ENCODE measurements at regions not wholly inside any gene's neighbourhood (a gene's known extent, or its start where the extent isn't known, plus 50 kb on each side); places are given as distances from the start of the nearest gene placed in this dataset.

DNA sequence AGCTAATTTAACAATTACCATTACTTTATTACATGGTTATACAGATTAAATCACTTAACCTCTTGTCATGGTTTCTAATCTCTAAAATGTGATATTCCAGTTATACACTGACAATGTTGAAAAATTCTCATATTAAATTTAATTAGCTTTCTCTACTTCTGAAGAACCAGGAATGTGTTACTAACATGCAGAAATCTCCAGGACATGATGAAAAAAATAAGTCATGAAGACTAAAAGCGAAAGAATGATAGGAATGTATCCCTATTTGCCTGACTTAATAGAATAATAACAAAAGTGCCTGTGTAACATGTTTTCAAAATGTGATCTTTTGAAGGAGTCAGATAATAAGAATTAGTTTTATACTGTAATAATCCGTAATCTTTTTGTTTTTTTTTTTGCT lies 2823.7 kb upstream of the PCDH20 start:
- peaks cover 5 to 13% of the 10 kb centered on the region in 2 donors for H3K9me3 Mint-ChIP-seq
- no peak overlapping the region for H3K27ac Mint-ChIP-seq
- H3K36me3 Mint-ChIP-seq (ENCODE audit: insufficient read depth): no peaks in the 10 kb centered on the region
- H3K4me1 Mint-ChIP-seq (ENCODE audit: low read depth in 2 of 2): no peaks in the 10 kb centered on the region
- DNase-seq (no peak), ATAC-seq (replicated peaks) (no peak)
- H3K27me3 Mint-ChIP-seq: no peaks in the 10 kb centered on the region
- no peak overlapping the region for H3K4me3 Mint-ChIP-seq

DNA sequence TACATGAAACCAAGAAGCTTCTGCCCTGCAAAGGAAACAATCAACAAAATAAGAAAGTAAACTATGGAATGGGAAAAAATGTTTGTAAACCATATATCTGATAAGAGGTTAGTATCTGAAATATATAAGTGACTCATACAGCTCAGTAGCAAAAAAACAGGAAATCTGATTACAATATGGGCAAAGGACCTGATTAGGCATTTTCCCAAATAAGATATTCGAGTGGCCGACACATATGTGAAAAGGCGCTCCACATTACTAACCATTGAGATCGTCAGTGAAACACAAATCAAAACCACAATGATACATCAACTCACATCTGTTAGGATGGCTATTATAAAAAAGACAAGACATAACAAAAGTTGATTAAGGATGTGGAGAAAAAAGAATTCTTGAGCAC lies 2818.6 kb upstream of the PCDH20 start:
- Mint-ChIP-seq H3K4me1 (ENCODE audit: low read depth in 2 of 2) (no peaks in the 10 kb centered on the region), H3K27me3 (no peaks in the 10 kb centered on the region), H3K36me3 (ENCODE audit: insufficient read depth) (no peaks in the 10 kb centered on the region), H3K4me3 (no peak overlapping the region), H3K27ac (no peak overlapping the region), H3K9me3 (no peaks in the 10 kb centered on the region)
- no peak for ATAC-seq (replicated peaks)
- DNase-seq: no peak

DNA sequence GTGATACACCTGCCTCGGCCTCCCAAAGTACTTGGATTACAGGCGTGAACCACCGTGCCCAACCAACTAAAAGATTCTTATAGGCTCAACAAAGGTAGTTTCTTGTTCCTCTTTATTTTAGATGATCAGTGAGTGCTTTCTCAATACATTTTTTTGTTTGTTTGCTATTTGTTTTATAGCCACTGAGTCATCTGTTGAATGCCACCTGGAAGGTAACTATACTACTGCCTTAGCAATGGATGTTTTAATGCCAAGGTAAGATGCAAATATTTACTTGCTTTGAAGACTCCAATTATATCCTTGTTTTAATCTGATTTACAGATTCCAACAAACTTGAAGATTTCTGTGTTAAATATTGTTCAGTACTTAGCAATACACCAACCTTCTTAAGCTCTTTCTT lies 2807.4 kb upstream of the PCDH20 start:
- Mint-ChIP-seq H3K9me3 (peaks cover 6 to 9% of the 10 kb centered on the region in 2 donors), H3K36me3 (ENCODE audit: insufficient read depth) (no peaks in the 10 kb centered on the region), H3K27me3 (no peaks in the 10 kb centered on the region), H3K4me1 (ENCODE audit: low read depth in 2 of 2) (no peaks in the 10 kb centered on the region), H3K4me3 (no peak overlapping the region), H3K27ac (no peak overlapping the region)
- no peak for DNase-seq
- no peak for ATAC-seq (replicated peaks)

DNA sequence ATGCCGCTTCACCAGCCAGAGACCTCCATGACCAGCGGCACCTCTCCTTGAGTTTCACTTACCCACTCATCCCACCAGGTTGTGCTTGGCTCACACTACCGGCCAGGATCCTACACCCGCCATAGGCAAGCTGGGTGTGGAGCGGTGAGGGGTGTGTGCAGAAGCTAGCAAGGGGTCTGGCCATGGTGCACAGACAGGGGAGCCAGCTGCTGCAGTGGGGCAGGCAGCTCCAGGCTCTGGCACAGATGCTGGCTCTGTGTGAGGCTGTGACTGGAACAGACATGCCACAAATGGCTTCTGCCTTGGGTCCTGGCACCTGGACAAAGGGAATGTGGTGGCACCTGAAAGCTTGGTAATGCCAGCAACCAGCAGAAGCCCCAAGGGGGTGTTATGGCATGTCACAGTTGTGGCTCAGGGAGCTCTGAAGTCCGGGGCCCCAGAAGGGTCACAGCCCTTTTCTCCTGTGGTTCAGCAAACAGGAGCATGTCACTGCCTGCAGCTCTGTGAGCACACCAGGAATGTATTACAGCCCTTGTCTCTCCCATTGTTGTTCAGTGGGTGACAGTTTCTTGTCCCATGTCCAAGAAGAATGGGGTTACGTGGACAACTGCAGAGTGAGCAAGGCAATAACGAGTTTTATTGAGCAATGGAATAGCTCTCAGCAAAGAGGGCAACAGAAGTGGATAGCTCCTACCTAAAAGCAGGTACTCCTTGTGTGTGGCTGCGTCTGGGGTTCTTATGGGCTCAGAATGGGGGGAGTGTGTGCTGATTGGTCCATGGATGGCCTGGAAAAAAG lies 2791.0 kb upstream of the PCDH20 start:
- ATAC-seq (replicated peaks): no peak
- H3K27ac Mint-ChIP-seq: no peak overlapping the region
- H3K4me1 Mint-ChIP-seq (ENCODE audit: low read depth in 2 of 2): no peaks in the 10 kb centered on the region
- no peak for DNase-seq
- H3K36me3 Mint-ChIP-seq (ENCODE audit: insufficient read depth): no peaks in the 10 kb centered on the region
- H3K9me3 Mint-ChIP-seq: peaks cover 15 to 17% of the 10 kb centered on the region in 2 donors
- no peaks in the 10 kb centered on the region for H3K27me3 Mint-ChIP-seq
- H3K4me3 Mint-ChIP-seq: no peak overlapping the region

DNA sequence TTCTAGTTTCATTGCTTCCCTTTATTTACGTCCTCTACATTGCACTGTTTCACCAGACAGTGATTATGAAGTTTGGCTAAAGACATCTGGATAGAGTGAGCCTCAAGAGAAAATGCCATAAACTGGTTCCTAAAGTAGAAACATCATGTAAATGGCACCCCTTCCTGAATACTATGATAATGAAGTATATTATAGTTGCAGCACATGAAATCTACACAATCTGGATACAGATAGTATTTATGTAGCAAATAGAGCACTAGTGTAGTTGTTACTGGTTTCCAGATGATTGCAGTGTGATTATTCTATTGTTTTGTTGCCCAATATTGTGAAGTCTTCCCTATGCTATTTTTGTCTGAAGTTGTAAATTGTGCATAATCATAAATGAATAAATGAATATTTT lies 2786.9 kb upstream of the PCDH20 start:
- Mint-ChIP-seq H3K27me3 (no peaks in the 10 kb centered on the region), H3K27ac (no peak overlapping the region), H3K9me3 (peaks cover 7% of the 10 kb centered on the region in 2 donors), H3K36me3 (ENCODE audit: insufficient read depth) (no peaks in the 10 kb centered on the region), H3K4me3 (no peak overlapping the region), H3K4me1 (ENCODE audit: low read depth in 2 of 2) (no peaks in the 10 kb centered on the region)
- DNase-seq: no peak
- ATAC-seq (replicated peaks): no peak

DNA sequence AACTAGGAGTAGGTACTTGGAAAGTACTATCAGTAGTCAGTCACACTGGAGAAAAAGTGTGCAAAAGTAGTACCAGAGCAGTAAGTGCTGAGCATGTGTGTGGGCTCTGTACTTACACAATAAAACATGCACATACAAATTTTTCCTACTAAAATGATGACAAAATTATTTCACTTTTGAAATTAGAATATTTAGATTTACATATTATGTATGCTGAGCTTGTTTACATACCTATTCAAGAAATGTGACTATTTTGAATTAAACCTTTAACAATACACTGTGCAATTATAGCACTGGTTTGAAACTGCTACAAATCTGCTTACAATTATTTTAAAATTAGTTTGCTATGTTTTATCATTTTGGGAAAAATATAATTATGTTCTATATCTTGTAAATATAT lies 2781.6 kb upstream of the PCDH20 start:
- Mint-ChIP-seq H3K27ac (no peak overlapping the region), H3K9me3 (peaks cover 0 to 2% of the 10 kb centered on the region in 2 donors), H3K4me3 (no peak overlapping the region), H3K36me3 (ENCODE audit: insufficient read depth) (no peaks in the 10 kb centered on the region), H3K27me3 (no peaks in the 10 kb centered on the region), H3K4me1 (ENCODE audit: low read depth in 2 of 2) (no peaks in the 10 kb centered on the region)
- no peak for ATAC-seq (replicated peaks)
- DNase-seq: no peak

DNA sequence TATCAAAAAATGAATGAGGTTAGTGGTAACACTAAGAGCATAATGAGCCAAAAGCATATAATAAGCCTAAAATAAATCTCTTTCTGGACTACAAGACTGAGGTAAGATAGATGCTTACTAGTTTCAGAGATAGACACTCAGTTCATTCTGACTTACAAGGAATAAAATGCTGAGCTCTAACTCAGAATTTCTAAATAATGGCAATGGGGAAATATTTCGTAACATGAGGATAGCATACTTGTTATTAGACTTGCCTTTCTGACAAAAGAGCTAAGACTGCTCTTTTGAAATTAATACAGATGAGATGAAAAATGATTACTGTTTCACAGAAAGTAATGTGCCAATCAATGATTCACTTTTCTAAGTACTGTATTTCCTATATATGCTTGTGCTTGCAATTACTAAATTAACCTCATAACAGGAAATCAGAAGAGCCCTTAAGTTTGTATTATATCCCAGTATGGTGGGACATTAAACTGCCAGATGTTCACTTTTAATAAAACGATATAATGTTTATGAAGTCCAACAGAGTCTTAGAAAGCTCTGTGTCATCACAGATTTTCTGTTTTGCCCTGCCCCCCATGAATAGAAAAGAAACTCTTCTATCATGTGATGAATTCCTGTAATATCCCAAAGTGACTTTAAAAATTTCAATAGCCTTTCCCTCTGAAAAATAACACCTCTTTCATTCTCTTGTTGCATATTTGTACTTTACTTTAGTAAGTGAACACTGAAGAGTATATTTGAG lies 2771.0 kb upstream of the PCDH20 start:
- Mint-ChIP-seq H3K27ac (no peak overlapping the region), H3K27me3 (no peaks in the 10 kb centered on the region), H3K4me1 (ENCODE audit: low read depth in 2 of 2) (no peaks in the 10 kb centered on the region), H3K9me3 (peaks cover 8 to 19% of the 10 kb centered on the region in 2 donors), H3K36me3 (ENCODE audit: insufficient read depth) (no peaks in the 10 kb centered on the region), H3K4me3 (no peak overlapping the region)
- no peak for DNase-seq
- no peak for ATAC-seq (replicated peaks)

DNA sequence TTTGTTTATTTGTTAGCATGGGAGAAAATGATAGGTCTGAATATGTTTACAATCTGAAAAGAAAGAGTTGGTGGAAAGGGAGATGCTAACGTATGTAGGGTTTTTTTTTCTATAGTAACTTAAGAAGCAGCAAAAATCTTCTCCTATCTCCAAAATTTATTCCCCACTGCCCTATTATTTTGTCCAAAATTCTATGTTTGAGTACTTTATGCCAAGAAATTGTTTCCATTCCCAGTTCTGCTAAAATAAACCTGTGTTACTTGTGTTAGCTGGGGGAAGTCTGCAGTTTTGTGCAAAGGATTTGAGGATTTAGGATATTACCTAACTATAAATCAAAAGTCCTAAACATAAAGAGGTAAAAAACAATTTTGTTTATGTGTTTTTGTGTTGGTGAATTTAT lies 2770.4 kb upstream of the PCDH20 start:
- Mint-ChIP-seq H3K27ac (no peak overlapping the region), H3K4me1 (ENCODE audit: low read depth in 2 of 2) (no peaks in the 10 kb centered on the region), H3K4me3 (no peak overlapping the region), H3K9me3 (peaks cover 8 to 19% of the 10 kb centered on the region in 2 donors), H3K27me3 (no peaks in the 10 kb centered on the region), H3K36me3 (ENCODE audit: insufficient read depth) (no peaks in the 10 kb centered on the region)
- ATAC-seq (replicated peaks) (no peak), DNase-seq (no peak)

DNA sequence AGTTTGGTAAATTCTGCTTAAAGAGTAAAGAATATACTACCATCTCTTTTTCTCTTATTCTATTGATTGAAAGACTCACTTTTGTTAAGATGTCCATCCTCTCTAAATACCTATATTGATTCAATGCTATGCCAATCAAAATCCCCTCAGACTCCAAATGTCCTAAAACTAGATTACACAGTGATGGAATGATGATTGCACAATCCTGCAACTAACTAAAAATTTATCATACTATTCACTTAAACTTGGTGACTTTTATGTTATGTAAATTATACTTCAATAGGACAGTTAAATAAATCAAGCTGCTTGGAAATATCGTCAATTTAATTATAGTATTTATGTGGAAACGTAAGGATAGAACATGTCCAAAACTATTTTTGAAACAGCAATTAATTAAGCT lies 2765.1 kb upstream of the PCDH20 start:
- no peak overlapping the region for H3K4me3 Mint-ChIP-seq
- peaks cover 4 to 10% of the 10 kb centered on the region in 2 donors for H3K9me3 Mint-ChIP-seq
- ATAC-seq (replicated peaks) (no peak), DNase-seq (no peak)
- H3K27me3 Mint-ChIP-seq: no peaks in the 10 kb centered on the region
- no peak overlapping the region for H3K27ac Mint-ChIP-seq
- no peaks in the 10 kb centered on the region for H3K36me3 Mint-ChIP-seq (ENCODE audit: insufficient read depth)
- no peaks in the 10 kb centered on the region for H3K4me1 Mint-ChIP-seq (ENCODE audit: low read depth in 2 of 2)

DNA sequence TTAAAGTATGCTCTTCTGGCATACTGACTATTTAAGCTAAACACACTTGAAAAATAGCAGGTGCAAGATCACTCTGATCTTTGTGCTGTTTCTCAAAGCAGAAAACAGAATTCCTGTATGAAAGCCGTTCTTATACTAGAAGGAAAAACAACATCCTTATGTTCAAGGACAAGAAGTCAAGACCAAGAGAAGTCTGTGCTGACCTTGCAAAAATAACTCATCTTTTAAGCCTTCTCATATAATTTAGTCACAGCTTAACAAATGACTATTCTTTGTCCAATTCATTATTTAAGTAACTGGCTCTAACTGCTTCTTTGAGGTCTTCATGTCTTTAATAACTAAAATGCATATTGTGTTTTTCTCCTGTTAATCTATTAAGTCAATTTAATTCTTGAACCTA lies 2750.2 kb upstream of the PCDH20 start:
- no peak for ATAC-seq (replicated peaks)
- Mint-ChIP-seq H3K9me3 (peaks cover 0 to 9% of the 10 kb centered on the region in 2 donors), H3K36me3 (ENCODE audit: insufficient read depth) (no peaks in the 10 kb centered on the region)

DNA sequence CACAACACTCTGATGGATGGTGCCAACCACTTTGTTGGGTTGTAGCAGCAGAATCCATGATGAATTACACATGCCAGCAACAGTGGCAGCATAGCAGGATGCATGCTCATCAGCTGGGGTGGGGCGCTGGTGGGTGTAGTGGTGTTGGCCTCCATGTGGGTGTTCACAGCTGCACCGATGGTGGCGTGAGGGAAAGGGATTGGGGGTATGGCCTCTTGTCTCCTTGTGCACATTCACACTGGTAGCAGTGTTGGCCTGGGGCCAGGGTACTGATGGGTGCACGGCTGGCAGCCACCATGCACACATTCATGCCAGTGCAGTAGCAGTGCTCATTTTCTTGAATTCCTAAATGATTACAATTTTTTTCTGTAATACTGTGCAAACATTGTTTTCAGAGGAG lies 2748.8 kb upstream of the PCDH20 start:
- Mint-ChIP-seq H3K27ac (no peak overlapping the region), H3K4me3 (no peak overlapping the region), H3K27me3 (no peaks in the 10 kb centered on the region), H3K9me3 (peaks cover 0 to 10% of the 10 kb centered on the region in 2 donors), H3K4me1 (ENCODE audit: low read depth in 2 of 2) (no peaks in the 10 kb centered on the region), H3K36me3 (ENCODE audit: insufficient read depth) (no peaks in the 10 kb centered on the region)
- DNase-seq (no peak), ATAC-seq (replicated peaks) (no peak)

More for the DNA sequence above, 2750.2 kb upstream of the PCDH20 start:
- no peak overlapping the region for H3K4me3 Mint-ChIP-seq
- H3K27me3 Mint-ChIP-seq: no peaks in the 10 kb centered on the region
- no peaks in the 10 kb centered on the region for H3K4me1 Mint-ChIP-seq (ENCODE audit: low read depth in 2 of 2)
- no peak for DNase-seq
- no peak overlapping the region for H3K27ac Mint-ChIP-seq

DNA sequence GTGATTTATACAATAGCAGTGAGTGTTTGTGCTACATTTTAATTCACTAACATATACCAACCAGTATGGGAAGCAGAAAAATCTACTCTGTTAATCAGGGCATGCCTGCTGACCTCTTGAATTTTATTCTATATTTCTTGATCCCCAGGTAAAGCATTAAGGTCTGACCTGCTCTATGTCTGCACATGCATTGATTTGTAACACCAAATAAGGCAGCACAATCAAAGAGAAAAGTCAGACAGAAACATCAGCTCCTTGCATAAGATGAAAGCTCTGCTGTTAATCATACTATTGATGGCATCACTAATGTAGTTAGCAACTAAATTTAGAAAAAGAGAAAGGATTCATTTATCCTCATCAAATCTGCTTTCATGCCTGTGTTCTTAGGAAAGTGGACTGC lies 2744.8 kb upstream of the PCDH20 start:
- Mint-ChIP-seq H3K4me1 (ENCODE audit: low read depth in 2 of 2) (no peaks in the 10 kb centered on the region), H3K27me3 (no peaks in the 10 kb centered on the region), H3K36me3 (ENCODE audit: insufficient read depth) (no peaks in the 10 kb centered on the region), H3K4me3 (no peak overlapping the region), H3K27ac (no peak overlapping the region), H3K9me3 (peaks cover 0 to 7% of the 10 kb centered on the region in 2 donors)
- DNase-seq: no peak
- ATAC-seq (replicated peaks): no peak

DNA sequence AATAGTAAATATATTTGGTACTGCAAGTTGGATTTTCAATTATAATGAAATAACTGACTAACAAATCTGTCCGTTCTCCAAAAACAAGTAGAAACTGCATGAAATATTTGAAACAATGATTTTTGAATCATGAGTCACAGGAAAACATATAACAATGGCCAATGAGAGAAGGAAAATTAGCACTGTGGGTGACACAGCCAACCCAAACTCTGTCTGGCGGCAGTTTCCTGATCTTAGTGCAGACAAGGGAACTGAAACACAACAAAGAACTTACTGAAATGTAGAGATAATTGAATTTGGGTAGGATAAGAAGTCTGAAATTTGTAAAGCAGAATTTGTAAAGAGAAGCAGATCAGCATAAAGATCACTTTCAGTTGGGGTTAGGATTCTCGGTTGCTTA lies 2743.3 kb upstream of the PCDH20 start:
- ATAC-seq (replicated peaks) (no peak), DNase-seq (no peak)
- no peaks in the 10 kb centered on the region for H3K27me3 Mint-ChIP-seq
- H3K36me3 Mint-ChIP-seq (ENCODE audit: insufficient read depth): no peaks in the 10 kb centered on the region
- peaks cover 0 to 7% of the 10 kb centered on the region in 2 donors for H3K9me3 Mint-ChIP-seq
- no peaks in the 10 kb centered on the region for H3K4me1 Mint-ChIP-seq (ENCODE audit: low read depth in 2 of 2)
- H3K4me3 Mint-ChIP-seq: no peak overlapping the region
- no peak overlapping the region for H3K27ac Mint-ChIP-seq

DNA sequence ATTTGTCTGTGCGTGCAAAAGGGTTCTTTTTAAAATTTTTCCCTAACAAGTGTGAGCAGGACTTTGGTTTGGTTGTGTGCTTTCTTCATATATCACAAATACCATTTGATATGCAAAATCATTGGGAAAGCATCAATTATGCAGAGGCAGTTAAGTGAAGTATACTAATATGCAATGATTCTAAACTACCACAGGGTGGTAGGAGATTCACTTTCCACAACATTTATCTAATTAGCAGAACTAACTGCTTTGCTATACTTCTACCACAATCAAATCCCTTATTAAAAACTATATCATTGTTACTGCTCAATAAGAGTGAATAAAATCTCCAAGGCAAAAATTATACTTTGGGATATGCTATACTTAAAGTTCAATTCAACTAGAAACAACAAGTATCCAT lies 2738.9 kb upstream of the PCDH20 start:
- H3K4me1 Mint-ChIP-seq (ENCODE audit: low read depth in 2 of 2): no peaks in the 10 kb centered on the region
- DNase-seq: no peak
- no peaks in the 10 kb centered on the region for H3K36me3 Mint-ChIP-seq (ENCODE audit: insufficient read depth)
- no peak for ATAC-seq (replicated peaks)
- no peaks in the 10 kb centered on the region for H3K27me3 Mint-ChIP-seq
- no peak overlapping the region for H3K27ac Mint-ChIP-seq
- H3K4me3 Mint-ChIP-seq: no peak overlapping the region
- H3K9me3 Mint-ChIP-seq: peaks cover 0 to 1% of the 10 kb centered on the region in 2 donors
